GM04504 (cell line): ENCODE measurements at regions not wholly inside any gene's neighbourhood (a gene's known extent, or its start where the extent isn't known, plus 50 kb on each side); places are given as distances from the start of the nearest gene placed in this dataset.
"Not testable (repeated sequence)": the region's sequence is repeated elsewhere in the genome, so short reads cannot be mapped to it uniquely, and the experiment has no call there.

ENCODE experiments used
- DNase-seq: peaks from one replicate; pipeline ENCODE4 v3.0.0-alpha.2; 2012; ENCODE audit warnings: low read depth

GRCh38 chr3:5035113-5035512 lies 55.9 kb downstream of the BHLHE40 start:
- DNase-seq = no peak

- DNase-seq = no peak
Observed at GRCh38 chr3:5035692-5036391, 56.6 kb downstream of the BHLHE40 start.

GRCh38 chr3:5036392-5036766 lies 57.1 kb downstream of the BHLHE40 start:
- DNase-seq = no peak

- no peak for DNase-seq
Observed at GRCh38 chr3:5036858-5037257, 57.6 kb downstream of the BHLHE40 start.

GRCh38 chr3:5039585-5039984 lies 60.3 kb downstream of the BHLHE40 start:
- DNase-seq = no peak

- no peak for DNase-seq
Observed at GRCh38 chr3:5041315-5041714, 62.1 kb downstream of the BHLHE40 start.

- DNase-seq = no peak
Observed at GRCh38 chr3:5045961-5046360, 66.7 kb downstream of the BHLHE40 start.

GRCh38 chr3:5047764-5048419 lies 68.7 kb downstream of the BHLHE40 start:
- DNase-seq = no peak

GRCh38 chr3:5051772-5052171 lies 70.3 kb upstream of the ARL8B start:
- no peak for DNase-seq

- no peak for DNase-seq
Observed at GRCh38 chr3:5052247-5052646, 69.8 kb upstream of the ARL8B start.

- DNase-seq = peak; percentile 52
Observed at GRCh38 chr3:5053021-5053831, 68.9 kb upstream of the ARL8B start.

GRCh38 chr3:5054098-5054497 lies 68.0 kb upstream of the ARL8B start:
- DNase-seq = no peak

GRCh38 chr3:5054579-5054978 lies 67.5 kb upstream of the ARL8B start:
- not testable (repeated sequence) for DNase-seq

GRCh38 chr3:5055357-5056110 lies 66.6 kb upstream of the ARL8B start:
- DNase-seq = no peak

GRCh38 chr3:5056111-5056391 lies 66.0 kb upstream of the ARL8B start:
- DNase-seq = no peak

GRCh38 chr3:5057272-5057671 lies 64.8 kb upstream of the ARL8B start:
- DNase-seq = no peak

GRCh38 chr3:5057857-5058324 lies 64.2 kb upstream of the ARL8B start:
- peak; percentile 70 for DNase-seq

GRCh38 chr3:5058471-5058951 lies 63.6 kb upstream of the ARL8B start:
- DNase-seq = peak; percentile 91

GRCh38 chr3:5059782-5060181 lies 62.3 kb upstream of the ARL8B start:
- DNase-seq = no peak

GRCh38 chr3:5061218-5061569 lies 60.9 kb upstream of the ARL8B start:
- DNase-seq = no peak

- DNase-seq = no peak
Observed at GRCh38 chr3:5063724-5064123, 58.4 kb upstream of the ARL8B start.

GRCh38 chr3:5068531-5069050 lies 53.5 kb upstream of the ARL8B start:
- DNase-seq = no peak
